SU-DHL-6 (cell line): ENCODE measurements at regions not wholly inside any gene's neighbourhood (a gene's known extent, or its start where the extent isn't known, plus 50 kb on each side); places are given as distances from the start of the nearest gene placed in this dataset.

ENCODE experiments used
- H2AFZ ChIP-seq: fragments of 200-600 bp; sonication (generic); 2 replicates; pipeline ENCODE4 v1.6.1; 2014; ENCODE audit warnings: low read depth, mild to moderate bottlenecking, moderate library complexity, mixed read lengths, antibody characterized with exemption, low read length; ENCODE audit not compliant: severe bottlenecking
- H3F3A ChIP-seq: fragments of 200-600 bp; shearing (Covaris generic); 2 replicates; pipeline ENCODE4 v1.6.0; 2016; ENCODE audit warnings: antibody characterized with exemption, mild to moderate bottlenecking; ENCODE audit not compliant: insufficient read depth
- H3K27ac ChIP-seq: fragments of 200-600 bp; sonication (generic); 2 replicates; pipeline ENCODE4 v1.5.1; 2016; ENCODE audit warnings: low read depth, mild to moderate bottlenecking, low read length, moderate library complexity, mixed read lengths
- H3K27me3 ChIP-seq: fragments of 200-600 bp; sonication (generic), shearing (Covaris generic); 2 replicates; pipeline ENCODE4 v1.6.0; 2014; ENCODE audit warnings: mild to moderate bottlenecking, low read length
- H3K36me3 ChIP-seq: fragments of 200-600 bp; sonication (generic); 2 replicates; pipeline ENCODE4 v1.6.1; 2014; ENCODE audit warnings: mild to moderate bottlenecking, low read length, mixed read lengths
- H3K4me2 ChIP-seq: fragments of 300-600, 200-600 bp; shearing (Covaris generic), sonication (generic); 2 replicates; pipeline ENCODE4 v1.6.0; 2014; ENCODE audit warnings: low read length, low read depth, mild to moderate bottlenecking; ENCODE audit not compliant: poor library complexity, severe bottlenecking
- H3K4me3 ChIP-seq: fragments of 200-600 bp; sonication (generic); 2 replicates; pipeline ENCODE4 v1.5.1; 2014; ENCODE audit warnings: antibody characterized with exemption, low read length, mild to moderate bottlenecking, mixed read lengths; ENCODE audit not compliant: insufficient read depth, poor library complexity, severe bottlenecking
- H3K79me2 ChIP-seq: fragments of 200-600 bp; sonication (generic); 2 replicates; pipeline ENCODE4 v1.6.1; 2014; ENCODE audit warnings: mild to moderate bottlenecking, low read length, moderate library complexity; ENCODE audit not compliant: insufficient read depth
- H3K9ac ChIP-seq: fragments of 200-600 bp; sonication (generic); 2 replicates; pipeline ENCODE4 v1.7.0; 2014; ENCODE audit warnings: mild to moderate bottlenecking, low read length
- H3K9me2 ChIP-seq: fragments of 200-600 bp; sonication (generic); replicated peaks from 2 replicates; pipeline ENCODE4 v1.6.1; 2014; ENCODE audit warnings: low read length; ENCODE audit not compliant: insufficient read depth
- H3K9me3 ChIP-seq: fragments of 200-600 bp; sonication (generic); 2 replicates; pipeline ENCODE4 v1.6.1; 2014; ENCODE audit warnings: low read length, mixed read lengths; ENCODE audit not compliant: insufficient read depth
- H4K20me1 ChIP-seq: fragments of 200-600 bp; sonication (generic); 2 replicates; pipeline ENCODE4 v1.6.1; 2014; ENCODE audit warnings: low read depth, mild to moderate bottlenecking, antibody characterized with exemption, low read length, moderate library complexity, mixed read lengths
- EZH2phosphoT487 ChIP-seq: fragments of 200-600 bp; sonication (generic), shearing (Covaris generic); conservative IDR thresholded peaks from 2 replicates; pipeline ENCODE4 v1.6.1; 2018; ENCODE audit warnings: mild to moderate bottlenecking, antibody characterized with exemption, low read length, moderate library complexity, mixed read lengths
- TF ChIP-seq, protein P1 (sequence below): fragments of 200-600 bp; sonication (generic); IDR thresholded peaks from one replicate; pipeline ENCODE4 v1.5.1; 2017; ENCODE audit warnings: antibody characterized with exemption, mild to moderate bottlenecking, low read length, moderate library complexity; ENCODE audit not compliant: insufficient read depth, poor library complexity, severe bottlenecking

DNA sequence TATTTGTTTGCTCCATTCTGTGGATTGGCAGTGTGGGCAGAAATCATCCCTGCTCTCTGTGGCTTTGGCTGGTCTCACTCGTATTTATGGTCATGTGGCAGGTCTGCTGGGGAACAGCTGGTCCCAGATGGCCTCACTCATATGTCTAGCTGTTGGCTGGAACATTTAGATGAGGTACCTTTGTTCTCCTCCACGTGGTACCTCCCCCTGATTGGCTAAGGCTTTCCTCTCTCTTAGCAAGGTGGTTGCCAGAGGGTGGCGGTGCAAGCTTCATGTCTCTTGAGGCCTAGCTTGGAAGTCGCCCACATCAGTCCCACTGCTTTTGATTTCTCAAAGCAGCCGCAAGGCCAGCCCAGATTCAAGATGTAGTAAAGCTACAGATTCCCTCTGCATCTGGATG lies 348.5 kb upstream of the BTBD3 start:
- Histone ChIP-seq H3K79me2 (no peaks in the 10 kb centered on the region), H3K4me3 (no peak overlapping the region), H3K9me3 (no peaks in the 10 kb centered on the region), H3K9me2 (no peaks in the 10 kb centered on the region; the same call in 1 of the 2 replicates), H3K36me3 (no peaks in the 10 kb centered on the region), H3K27ac (no peak overlapping the region), H4K20me1 (no peaks in the 10 kb centered on the region), H3K27me3 (no peaks in the 10 kb centered on the region), H3F3A (no peaks in the 10 kb centered on the region), H3K4me2 (no peak overlapping the region), H3K9ac (no peak overlapping the region), H2AFZ (no peak overlapping the region)
- TF ChIP-seq, protein P1, sequence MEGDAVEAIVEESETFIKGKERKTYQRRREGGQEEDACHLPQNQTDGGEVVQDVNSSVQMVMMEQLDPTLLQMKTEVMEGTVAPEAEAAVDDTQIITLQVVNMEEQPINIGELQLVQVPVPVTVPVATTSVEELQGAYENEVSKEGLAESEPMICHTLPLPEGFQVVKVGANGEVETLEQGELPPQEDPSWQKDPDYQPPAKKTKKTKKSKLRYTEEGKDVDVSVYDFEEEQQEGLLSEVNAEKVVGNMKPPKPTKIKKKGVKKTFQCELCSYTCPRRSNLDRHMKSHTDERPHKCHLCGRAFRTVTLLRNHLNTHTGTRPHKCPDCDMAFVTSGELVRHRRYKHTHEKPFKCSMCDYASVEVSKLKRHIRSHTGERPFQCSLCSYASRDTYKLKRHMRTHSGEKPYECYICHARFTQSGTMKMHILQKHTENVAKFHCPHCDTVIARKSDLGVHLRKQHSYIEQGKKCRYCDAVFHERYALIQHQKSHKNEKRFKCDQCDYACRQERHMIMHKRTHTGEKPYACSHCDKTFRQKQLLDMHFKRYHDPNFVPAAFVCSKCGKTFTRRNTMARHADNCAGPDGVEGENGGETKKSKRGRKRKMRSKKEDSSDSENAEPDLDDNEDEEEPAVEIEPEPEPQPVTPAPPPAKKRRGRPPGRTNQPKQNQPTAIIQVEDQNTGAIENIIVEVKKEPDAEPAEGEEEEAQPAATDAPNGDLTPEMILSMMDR: no peak
- TF ChIP-seq EZH2phosphoT487: no peak

DNA sequence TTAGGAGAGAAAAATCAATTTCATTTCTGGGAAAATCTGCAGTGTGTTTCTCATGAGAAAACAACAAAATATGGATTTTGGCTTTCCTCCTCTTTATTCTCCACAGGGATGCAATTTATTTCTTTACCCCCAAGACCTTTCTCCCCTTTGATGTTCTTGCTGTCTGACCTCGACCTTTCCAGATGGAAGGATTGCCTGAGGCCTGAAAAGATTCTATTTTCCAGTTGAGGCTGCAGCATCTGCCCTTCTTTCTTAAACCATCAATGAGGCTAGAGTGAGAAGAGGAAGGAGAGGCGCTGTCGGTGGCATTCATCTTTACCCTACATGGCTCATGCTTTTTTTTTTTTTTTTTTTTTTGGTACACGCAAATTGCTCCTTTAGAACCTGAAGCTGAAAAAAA lies 344.2 kb upstream of the BTBD3 start:
- H3F3A ChIP-seq: no peaks in the 10 kb centered on the region

DNA sequence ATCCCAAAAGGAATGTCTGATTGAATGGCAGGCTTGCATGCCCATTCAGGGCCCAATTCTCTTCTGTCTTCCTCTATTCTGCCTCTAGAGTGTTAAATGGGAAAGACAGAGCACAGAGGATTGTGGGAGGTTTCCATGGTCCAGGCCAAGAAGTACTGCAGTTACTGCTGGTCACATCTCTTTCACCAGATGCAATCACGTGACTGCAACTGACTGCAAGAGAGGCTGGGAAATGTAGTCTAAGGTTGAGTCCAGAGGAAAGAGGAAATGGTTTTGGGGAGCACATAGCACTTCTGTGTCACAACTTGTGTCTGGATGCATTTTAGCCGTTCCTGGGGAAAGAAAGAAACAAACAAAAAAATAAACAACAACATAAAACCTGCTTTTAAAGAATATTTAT lies 336.4 kb upstream of the BTBD3 start:
- TF ChIP-seq EZH2phosphoT487: no peak
- TF ChIP-seq, protein P1: no peak
- H3K4me2 ChIP-seq: no peak overlapping the region
- H3K9ac ChIP-seq: no peak overlapping the region
- H4K20me1 ChIP-seq: no peaks in the 10 kb centered on the region
- H3K9me2 ChIP-seq: no peaks in the 10 kb centered on the region
- H3K9me3 ChIP-seq: no peaks in the 10 kb centered on the region
- H3K4me3 ChIP-seq: no peak overlapping the region
- no peak overlapping the region for H3K27ac ChIP-seq
- no peak overlapping the region for H2AFZ ChIP-seq
- no peaks in the 10 kb centered on the region for H3K36me3 ChIP-seq
- H3K27me3 ChIP-seq: no peaks in the 10 kb centered on the region
- H3K79me2 ChIP-seq: no peaks in the 10 kb centered on the region
- no peaks in the 10 kb centered on the region for H3F3A ChIP-seq

More for the DNA sequence above, 344.2 kb upstream of the BTBD3 start:
- Histone ChIP-seq H3K4me3 (no peak overlapping the region), H3K9me2 (no peaks in the 10 kb centered on the region), H3K27me3 (no peaks in the 10 kb centered on the region), H4K20me1 (no peaks in the 10 kb centered on the region), H3K4me2 (no peak overlapping the region), H3K79me2 (no peaks in the 10 kb centered on the region), H3K9me3 (no peaks in the 10 kb centered on the region), H3K9ac (no peak overlapping the region), H2AFZ (no peak overlapping the region), H3K27ac (no peak overlapping the region), H3K36me3 (no peaks in the 10 kb centered on the region)
- TF ChIP-seq EZH2phosphoT487: no peak
- TF ChIP-seq, protein P1: no peak

DNA sequence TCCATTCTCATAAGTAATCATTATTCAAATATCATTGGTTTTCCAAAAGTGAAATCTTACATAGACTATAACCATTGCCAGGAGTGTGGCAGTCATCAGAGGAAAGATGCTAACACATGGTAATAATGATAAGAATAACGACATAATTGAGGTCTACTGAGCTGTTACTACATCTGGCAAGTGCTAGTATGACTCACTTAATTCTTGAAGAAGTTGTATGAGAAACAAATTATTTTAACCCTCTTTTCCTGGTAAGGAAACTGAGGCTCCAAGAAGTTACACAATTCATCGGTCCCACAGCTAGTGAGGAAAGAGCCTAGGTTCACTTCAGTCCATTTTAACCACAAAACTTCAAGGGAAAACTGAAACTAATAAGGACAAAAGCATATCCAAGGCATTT lies 335.6 kb upstream of the BTBD3 start:
- no peaks in the 10 kb centered on the region for H4K20me1 ChIP-seq
- no peaks in the 10 kb centered on the region for H3K79me2 ChIP-seq
- no peak overlapping the region for H2AFZ ChIP-seq
- H3K9me2 ChIP-seq: no peaks in the 10 kb centered on the region
- no peak overlapping the region for H3K9ac ChIP-seq
- TF ChIP-seq, protein P1: no peak
- no peak for TF ChIP-seq EZH2phosphoT487
- no peaks in the 10 kb centered on the region for H3K9me3 ChIP-seq
- H3K4me2 ChIP-seq: no peak overlapping the region
- no peak overlapping the region for H3K4me3 ChIP-seq
- H3F3A ChIP-seq: no peaks in the 10 kb centered on the region
- no peaks in the 10 kb centered on the region for H3K27me3 ChIP-seq
- H3K36me3 ChIP-seq: no peaks in the 10 kb centered on the region
- H3K27ac ChIP-seq: no peak overlapping the region
